GM04503 (cell line): ENCODE measurements at regions not wholly inside any gene's neighbourhood (a gene's known extent, or its start where the extent isn't known, plus 50 kb on each side); places are given as distances from the start of the nearest gene placed in this dataset.
"Not testable (repeated sequence)": the region's sequence is repeated elsewhere in the genome, so short reads cannot be mapped to it uniquely, and the experiment has no call there.

Experiments used
- DNase-seq: peaks from one replicate; pipeline ENCODE4 v3.0.0-alpha.2; 2012; ENCODE audit warnings: low read depth

DNA sequence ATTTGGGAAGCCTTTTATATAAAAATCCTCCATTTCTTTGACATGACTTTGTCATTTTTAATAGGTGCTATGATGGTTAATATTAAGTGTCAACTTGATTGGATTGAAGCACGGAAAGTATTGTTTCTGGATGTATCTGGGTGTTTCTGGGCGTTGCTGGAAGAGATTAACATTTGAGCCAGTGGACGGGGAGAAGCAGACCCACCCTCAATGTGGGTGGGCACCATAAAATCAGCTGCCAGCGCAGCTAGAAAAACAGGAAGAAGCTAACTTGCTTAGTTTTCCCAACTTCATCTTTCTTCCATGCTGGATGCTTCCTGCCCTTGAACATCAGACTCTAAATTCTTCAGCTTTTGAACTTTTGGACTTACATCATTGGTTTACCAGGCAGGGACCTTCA, 1003.0 kb downstream of the SORCS3 start:
- DNase-seq = no peak

GRCh38 chr10:105643660-105644059, 1002.6 kb downstream of the SORCS3 start:
- no peak for DNase-seq

GRCh38 chr10:105634281-105634680, 993.2 kb downstream of the SORCS3 start:
- DNase-seq = no peak

DNA sequence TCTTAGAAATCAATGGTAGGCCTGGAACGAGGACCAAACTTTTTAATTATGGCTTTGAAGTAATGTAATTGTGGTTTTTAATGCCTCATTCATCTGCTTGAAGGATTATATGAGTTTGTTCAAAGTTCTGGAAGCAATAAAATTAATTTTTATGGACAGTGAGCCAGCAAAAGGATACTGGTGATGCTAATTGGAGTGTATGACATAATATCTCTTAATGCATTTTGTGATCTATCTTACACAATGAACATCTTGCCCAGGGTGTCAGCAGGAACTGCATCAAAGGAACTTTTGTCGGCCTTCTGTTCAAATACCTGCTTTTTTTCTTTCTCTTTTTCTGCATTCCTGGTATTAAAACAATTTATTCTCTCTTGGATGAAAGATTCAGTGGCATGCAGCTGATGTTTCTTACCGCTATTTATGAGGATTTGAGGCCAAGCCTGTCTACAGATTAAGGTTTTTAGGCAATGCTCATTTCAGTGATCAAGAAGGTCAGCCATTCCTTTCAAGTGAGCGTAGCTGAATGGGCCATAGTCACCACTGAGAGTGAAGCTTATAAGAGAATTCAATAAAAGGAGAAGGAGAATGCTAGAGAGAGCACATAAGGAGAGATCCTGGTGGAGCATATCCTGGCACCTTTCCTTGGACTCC, 974.8 kb downstream of the SORCS3 start:
- no peak for DNase-seq

GRCh38 chr10:105611244-105611798, 970.2 kb downstream of the SORCS3 start:
- no peak for DNase-seq

DNA sequence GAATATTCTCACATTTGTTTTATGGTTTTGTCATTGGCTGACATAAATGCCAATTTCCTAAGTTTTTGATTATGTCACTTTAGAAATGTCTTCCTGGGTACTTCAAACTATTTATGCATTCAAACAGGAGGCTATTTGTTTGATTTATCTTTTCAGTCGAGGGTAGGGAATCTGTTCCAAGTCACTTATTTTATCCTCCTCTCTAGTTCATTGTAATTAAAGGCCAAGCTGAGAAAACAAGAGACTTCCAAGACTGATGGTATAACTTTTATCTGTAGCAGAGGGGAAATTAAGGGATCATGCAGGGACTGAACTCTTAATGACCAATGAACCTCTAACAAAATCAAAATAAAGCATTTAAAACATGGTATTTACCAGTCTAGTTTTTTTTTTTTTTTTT, 968.4 kb downstream of the SORCS3 start:
- no peak for DNase-seq

DNA sequence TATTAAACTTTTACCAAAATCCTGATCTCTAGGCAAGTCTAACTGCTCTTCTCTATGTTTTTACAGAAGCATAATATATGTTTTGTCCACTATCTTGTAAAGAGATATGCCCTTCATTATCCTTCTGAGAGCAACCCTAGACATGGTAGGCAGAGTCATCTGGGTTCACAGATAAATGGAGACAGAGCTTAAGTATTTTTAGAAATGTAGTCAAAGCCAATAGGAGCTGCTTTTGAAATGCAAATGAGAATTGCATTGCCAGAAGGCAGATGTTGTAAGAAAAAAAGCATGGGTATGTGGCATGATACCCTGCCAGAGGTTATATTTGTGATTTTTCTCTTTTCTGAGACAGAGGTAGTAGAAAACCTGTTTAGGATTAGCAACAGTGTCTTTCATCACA, 964.8 kb downstream of the SORCS3 start:
- no peak for DNase-seq

DNA sequence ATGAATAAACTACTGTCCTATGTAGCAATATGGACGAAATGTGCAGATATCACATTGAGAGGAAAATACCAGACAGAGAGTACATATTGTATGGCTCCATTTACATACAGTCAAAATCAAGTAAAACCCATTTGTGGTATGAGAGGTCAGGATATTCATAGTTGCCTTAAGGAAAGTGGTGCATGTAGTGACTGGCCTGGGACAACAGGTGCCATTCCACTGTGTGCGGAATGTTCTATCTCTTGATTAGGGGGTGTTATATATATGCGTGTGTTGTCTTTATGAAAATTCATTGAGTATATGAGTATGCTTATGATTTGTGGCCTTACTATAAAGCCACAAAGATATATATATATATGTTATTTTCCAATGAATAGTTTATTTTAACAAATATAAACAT, 964.0 kb downstream of the SORCS3 start:
- no peak for DNase-seq

DNA sequence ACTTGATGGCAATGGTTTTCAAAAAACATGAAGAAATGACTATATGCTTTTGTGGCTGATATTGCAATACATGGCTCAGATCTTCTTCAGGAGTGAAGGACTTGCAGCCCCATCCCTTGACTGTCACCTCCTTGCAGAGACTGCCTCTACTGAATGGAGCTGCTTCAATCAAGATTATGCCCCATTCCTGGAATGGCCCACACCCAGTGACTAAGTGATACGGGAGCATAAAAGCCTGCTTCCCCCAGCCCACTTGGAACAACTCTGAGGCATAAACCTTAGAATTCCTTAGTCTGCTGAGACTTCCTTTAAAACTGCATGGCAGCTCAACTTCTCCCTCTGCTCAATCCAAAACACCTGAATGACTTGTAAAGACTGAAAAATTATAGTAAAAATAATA, 957.1 kb downstream of the SORCS3 start:
- no peak for DNase-seq

DNA sequence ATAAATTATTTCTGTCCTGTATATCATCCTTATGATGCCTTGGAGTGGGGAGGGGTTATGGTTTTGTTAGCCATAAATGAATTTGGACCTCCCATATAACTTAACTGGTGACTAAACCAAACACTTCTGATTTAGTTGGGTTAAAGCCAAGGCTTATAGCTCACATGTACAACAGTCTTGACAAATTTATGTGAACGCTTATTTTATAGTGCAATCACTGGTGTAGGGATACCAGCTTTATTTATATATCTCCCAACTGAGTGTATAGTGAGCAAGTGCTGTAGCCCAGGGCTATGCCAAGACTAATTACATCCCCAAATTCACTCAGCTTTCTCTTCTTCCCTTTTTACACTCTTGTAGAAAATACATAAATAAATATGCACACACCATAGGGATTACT, 956.2 kb downstream of the SORCS3 start:
- no peak for DNase-seq

DNA sequence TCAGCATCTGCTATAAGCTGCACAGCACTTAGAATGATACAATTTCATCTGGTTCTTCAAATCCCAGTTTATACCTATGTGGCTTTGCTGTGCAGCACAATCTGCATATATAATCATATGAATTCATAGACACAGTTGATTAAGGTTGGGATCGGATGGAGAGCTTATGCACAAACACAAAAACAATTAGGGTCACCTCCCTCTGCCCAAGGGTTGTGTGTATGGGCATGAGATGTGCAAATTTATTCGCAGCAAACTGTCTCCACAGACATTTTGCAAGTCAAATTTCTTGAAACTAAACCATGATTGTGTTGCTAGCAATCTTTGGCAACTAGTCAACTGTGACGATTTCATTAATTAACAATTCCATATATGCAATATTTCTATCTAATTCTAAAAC, 955.7 kb downstream of the SORCS3 start:
- DNase-seq = no peak

GRCh38 chr10:105594296-105594695, 953.2 kb downstream of the SORCS3 start:
- DNase-seq = no peak

DNA sequence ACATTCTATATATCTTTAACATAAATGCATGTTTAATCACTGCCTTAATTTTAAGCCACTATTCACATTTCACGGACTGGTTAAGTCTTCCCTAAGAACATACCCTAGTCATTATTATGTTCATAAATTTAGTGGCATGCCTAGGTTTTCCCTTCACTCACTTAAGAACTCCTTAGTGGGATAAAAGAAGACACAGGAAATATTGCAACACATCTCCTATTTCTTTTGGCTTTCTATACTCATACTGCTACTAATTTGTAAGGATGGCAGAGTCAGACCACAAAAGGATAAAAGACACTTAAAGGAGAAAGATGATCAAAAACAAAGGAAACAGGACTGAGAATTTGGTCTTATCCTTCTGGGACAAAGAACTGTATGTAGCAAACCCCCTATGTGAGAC, 951.4 kb downstream of the SORCS3 start:
- no peak for DNase-seq

- no peak for DNase-seq
These were observed 945.5 kb downstream of the SORCS3 start for GRCh38 chr10:105586451-105587098.

DNA sequence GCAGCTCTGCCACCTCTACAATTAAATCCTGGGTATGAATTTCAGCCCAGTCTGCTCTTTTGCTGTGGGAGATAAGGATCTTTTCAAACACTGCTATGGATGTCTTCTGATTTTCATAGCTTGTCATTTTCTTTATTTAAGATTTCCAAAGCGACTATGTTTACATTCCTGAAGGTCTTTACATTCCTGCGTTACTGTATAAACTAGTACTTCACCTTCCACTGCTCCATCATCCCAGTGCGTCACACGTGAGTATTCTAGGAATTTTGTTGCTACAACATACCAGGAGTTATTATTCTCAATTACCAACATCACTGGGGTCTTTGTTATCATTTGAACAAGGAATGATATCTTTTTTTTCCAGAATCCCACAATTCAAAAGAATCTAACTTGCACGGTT, 944.7 kb downstream of the SORCS3 start:
- peak; percentile 15 for DNase-seq

DNA sequence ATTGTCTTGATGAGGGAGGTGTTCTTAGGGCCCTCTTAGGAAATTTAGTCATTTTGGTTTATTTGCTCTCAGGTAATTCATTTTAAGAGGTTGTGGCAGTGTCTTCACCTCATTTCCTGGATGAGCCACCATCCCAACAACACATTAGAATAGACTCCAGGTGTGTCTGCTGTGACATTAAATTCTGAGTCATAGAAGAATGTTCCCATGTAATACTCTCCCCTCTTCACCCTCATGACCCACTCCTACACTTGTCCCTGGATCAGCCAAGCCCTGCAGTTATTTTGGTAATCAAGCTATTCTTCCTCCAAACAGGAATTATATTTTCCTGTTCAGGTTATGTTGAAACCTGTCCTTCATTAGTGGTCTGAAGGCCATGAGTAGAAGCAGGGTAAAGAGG, 944.1 kb downstream of the SORCS3 start:
- no peak for DNase-seq

- DNase-seq = no peak
These were observed 938.0 kb downstream of the SORCS3 start for GRCh38 chr10:105579112-105579511.

DNA sequence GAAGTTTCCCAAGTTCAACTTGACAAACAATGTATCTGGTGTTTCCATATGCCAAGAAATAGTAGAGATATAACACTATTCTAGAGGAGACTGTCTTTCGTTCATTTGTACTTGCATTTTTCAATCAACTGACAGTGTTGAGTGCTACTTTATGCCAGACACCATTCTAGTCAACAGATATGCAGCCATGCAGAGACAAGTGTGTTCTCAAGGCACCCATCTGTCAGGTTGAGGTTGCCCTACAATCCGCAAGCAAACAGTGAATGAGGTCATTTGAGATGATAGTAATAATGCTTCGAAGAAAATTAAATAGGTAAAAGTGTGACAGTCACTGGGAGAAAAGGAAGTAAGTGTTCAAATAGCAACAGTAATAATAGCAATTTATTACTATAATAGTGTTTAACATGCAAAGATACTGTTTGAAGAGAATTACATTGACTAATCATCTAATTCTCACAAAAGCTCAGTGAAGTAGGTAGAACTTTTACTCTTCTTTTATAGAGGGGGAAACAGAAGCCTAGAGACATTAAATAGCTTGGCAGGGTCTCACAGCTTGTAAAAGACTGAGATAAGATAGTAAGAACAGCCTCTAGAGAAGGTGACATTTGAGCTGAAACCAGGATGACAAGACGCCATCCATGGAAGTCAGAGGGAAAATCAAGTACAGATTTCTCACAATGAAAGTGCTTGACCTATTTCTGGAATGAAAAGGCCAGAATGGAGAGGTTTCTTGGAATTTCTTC, 936.9 kb downstream of the SORCS3 start:
- no peak for DNase-seq

- DNase-seq = no peak
These were observed 918.4 kb downstream of the SORCS3 start for GRCh38 chr10:105559333-105560097.

- not testable (repeated sequence) for DNase-seq
These were observed 909.4 kb downstream of the SORCS3 start for GRCh38 chr10:105550453-105550852.

DNA sequence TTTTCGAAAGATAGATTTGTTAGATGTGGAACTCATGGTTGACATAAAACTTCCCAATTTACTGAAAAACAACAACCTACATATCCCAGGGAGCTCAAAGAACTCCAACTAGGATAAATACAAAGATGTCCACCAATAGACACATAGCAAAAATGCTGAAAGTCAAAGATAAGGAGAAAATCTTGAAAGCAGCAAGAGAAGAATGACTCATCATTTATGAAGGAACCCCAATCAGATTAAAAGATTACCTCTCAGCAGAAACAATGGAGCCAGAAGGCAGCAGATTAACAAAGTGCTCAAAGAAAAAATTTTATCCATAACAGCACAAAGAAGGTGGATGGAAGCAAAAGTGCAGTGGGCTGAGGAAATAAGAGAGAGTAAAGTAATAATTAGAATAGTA, 908.6 kb downstream of the SORCS3 start:
- DNase-seq = no peak

GRCh38 chr10:105545101-105545500, 904.0 kb downstream of the SORCS3 start:
- no peak for DNase-seq
